RKO (cell line): ENCODE measurements at regions not wholly inside any gene's neighbourhood (a gene's known extent, or its start where the extent isn't known, plus 50 kb on each side); places are given as distances from the start of the nearest gene placed in this dataset.

ENCODE experiments used
- DNase-seq: peaks from one replicate; pipeline ENCODE4 v3.0.0-alpha.2; 2016; ENCODE audit warnings: low spot score

- peak; percentile 4 for DNase-seq
These were observed 55.4 kb downstream of the CCER1 start for GRCh38 chr12:90899456-90900182.

DNA sequence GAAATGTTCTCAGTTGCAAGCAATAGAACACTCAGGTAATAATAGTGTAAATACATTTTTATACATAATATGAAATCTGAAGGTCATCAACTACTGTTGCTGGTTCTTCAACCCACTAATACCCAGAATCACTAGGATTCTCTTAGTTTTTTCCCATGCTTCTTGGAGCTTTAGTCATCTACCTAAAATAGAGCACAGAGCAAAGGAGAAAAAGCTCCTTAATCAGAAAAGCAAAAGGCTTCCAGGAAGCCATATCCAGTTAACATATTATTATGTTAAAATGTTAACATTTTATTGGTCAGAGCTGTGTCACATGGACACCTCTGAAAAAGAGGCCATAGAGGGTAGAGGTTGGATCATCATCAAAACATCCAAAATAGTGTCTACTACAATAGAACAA, 57.0 kb downstream of the CCER1 start:
- no peak for DNase-seq

GRCh38 chr12:90897316-90897715, 57.7 kb downstream of the CCER1 start:
- DNase-seq, result no peak

GRCh38 chr12:90896821-90897220, 58.2 kb downstream of the CCER1 start:
- no peak for DNase-seq

DNA sequence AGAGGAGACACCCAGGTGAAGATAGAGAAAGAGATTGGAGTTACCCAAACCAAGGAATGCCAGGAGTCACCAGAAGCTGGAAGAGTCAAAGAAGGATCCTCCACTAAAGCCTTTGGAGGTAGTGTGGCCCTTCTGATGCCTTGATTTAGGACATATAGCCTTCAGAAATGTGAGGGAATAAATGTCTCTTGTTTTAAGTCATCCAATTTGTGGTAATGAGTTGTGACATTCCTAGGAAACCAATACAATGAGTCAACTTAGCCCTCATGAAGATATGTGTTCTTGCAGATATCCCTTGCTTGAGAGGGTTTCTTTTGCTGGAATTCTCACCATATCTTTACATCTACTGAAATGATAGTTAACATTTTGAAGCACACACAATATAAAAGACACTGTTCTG, 58.8 kb downstream of the CCER1 start:
- peak; percentile 57 for DNase-seq

- DNase-seq, result no peak
These were observed 66.7 kb downstream of the CCER1 start for GRCh38 chr12:90888316-90888715.

DNA sequence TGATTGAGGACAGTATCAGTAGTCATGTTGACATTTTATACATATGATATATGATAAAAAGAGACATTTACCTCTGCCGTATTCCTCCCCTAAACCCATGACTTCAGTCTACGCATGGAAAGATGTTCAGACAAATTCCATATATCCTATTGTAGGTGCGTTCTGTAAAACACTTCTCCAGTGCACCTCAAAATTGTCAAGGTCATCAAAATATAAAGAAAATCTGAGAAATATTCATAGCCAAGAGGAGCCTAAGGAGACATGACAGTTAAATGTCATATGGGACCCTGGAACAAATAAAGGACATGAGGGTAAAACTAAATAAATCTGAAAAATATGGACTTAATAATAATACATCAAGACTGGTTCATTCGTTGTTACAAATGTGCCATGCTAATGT, 71.5 kb downstream of the CCER1 start:
- DNase-seq, result no peak

DNA sequence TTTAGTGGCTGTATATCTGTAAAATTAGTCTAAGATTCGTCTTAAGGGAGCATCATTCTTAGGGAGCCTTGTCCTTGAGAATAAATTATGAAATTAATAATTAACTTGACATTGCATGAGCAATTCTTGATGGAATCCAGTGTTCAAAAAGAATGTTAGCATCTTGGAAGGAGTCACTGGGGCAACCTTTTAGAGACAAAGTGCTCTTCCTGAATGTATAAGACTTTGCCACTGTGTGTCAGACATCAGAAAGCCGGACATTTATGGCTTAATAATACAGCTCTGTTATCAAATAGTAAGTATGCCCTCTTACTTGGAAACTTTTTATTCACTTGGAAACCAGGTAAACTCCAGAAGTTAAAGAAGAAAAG, 83.3 kb downstream of the CCER1 start:
- DNase-seq, result no peak

DNA sequence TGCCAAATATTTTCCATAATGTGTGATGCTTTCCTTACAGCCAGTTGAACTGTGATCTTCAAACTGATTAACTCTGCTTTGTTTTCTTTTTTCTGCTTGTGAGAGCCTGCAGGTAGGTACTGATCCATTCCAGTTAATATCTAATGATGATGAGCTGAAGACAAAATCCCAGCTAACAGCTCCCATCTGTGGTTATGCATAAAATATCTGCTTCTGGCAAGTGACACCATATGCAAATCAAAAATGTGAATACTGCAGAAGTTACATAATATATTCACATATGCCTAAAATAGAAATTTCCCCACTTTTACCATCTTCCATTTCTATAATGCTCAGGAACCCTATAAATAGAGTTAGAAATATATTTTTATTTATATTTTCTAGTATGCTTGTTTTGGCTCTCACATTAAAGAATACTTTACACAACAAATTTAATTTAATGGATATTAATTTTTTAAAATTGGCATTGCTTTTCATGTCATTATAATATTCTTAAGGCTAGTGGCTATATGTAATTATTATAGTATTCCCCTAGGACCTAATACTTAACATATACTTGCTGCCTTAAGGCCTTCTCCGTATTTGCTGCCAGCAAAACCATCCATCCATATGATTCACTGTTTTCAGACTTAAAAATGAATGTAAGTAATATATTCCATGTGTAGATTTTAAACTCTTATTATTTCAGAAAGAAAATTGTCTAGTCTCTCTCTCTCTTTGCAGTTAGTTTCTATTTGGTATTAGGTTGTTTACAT, 83.8 kb downstream of the CCER1 start:
- no peak for DNase-seq

DNA sequence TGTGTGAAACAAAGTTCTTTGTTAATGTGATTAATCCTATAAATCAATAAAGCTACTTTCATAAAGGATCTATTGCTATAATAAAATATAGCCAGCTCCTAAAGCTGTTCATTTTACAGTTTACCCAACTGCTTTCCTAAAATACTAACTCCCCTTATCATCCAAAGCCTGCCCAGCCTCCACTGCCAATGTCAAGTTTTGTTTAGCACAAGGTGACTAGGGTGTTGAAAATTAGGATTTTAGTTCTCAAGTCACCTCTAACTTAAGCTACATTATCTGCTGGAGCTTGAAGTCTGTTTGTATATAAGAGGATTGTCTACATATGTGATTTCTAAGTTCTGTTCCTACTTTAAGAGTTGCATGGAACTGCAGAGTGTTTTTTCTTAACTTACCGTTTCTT, 86.3 kb downstream of the CCER1 start:
- DNase-seq, result no peak

GRCh38 chr12:90859591-90859990, 95.4 kb downstream of the CCER1 start:
- DNase-seq, result no peak

GRCh38 chr12:90858252-90858651, 96.7 kb downstream of the CCER1 start:
- DNase-seq, result no peak

GRCh38 chr12:90855534-90855933, 99.4 kb downstream of the CCER1 start:
- no peak for DNase-seq

DNA sequence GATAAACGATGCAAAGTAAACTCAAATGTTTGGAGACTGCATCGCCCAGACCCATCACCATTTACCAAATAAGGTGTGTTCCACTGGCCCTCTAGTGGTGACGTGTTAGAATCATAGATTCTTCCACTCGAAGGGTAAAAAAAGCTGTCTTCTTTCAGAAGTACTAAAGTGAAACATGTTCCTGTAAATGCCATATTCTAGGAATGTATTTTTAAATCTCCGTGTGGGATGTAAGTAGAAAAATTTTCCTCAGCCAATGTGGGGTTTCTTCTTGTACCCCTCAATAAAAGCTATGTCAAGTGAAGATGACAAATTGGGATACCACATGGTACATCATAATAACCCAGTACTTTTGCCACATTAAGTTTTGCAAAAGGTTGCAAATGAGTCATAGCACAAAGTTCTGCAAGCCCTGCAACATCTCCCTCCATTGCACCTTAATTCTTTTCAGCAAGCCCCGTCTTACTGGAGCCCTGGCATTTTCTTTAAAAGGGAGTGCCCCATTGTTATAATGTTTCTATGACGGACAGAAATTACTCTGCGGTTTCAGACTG, 100.8 kb downstream of the CCER1 start:
- peak; percentile 56 for DNase-seq

DNA sequence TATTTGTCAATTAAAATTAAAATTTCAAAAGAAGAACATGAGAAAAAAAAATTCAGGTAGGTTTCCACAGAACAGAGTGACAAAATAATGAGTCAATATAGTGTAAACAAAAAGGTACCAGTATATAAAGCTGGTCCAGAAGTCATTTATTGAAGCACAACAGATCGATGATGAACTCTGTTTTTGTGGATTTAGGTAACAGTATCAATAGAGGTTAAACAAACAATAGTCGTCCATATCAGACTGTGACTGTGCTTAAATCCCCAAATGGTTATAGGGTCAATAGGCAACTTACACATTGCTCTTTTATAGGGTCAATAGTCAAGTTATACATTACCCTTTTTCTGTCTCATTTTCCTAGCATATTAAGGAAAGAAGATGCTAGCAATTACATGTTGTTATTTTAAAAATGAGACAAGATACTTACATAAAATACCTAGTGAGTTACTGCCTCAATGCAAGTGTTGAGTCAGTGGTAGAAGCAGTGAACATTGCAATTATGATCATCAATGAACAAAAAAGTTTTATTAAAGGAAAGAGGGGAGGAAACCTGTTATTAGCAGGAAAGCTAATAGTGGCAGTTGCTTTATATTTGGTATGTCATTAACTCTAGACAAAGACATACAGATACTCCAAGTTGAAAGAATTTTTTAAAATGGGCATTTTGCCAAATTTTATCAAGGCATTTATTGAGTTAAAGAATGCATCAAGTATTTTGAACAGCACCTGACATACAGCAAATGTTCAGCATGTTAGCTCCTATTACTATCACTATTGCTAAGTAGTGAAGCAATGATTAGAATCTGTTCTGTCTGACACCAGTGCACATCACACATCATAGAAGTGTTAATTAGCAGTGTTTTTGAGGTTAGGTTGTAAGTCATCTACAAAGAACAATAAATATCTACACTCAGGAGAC, 102.9 kb downstream of the CCER1 start:
- no peak for DNase-seq

DNA sequence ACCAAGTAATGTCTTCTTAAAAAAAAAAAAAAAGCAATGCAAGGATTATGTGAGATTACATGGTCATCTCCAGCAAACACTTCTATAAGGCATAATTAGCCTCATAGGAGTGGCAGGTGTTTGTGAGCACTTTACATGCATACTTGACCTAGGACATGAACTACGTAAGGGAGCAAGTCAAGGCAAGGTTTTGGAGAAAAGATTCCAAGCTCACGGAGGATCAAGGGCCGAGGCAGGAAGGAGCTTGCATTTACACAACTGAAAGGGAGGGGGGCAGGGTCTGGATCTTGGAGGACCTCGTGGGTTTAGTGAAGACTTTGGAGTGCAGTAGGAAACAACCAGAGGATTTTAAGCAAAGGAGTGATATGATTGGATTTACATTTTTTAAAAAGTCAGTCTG, 112.5 kb downstream of the CCER1 start:
- no peak for DNase-seq

- DNase-seq, result no peak
These were observed 113.6 kb downstream of the CCER1 start for GRCh38 chr12:90841336-90841735.

DNA sequence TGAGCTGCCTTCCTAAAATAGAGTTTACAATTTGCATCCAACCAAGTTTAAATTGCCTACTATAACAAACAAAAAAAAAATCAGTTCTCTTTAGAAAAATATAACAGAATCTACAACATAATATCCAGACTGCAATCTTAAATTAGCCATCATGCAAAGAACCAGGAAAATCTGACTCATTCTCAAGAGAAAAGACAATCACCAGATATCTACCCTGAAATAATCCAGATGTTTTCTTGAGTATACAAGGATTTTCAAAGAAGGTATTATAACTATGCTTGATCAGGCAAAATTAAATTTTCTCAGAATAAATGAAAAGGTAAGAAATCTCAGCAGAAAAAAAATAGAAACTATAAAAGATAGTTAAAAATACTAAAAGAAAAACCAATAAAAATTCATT, 115.6 kb downstream of the CCER1 start:
- no peak for DNase-seq

DNA sequence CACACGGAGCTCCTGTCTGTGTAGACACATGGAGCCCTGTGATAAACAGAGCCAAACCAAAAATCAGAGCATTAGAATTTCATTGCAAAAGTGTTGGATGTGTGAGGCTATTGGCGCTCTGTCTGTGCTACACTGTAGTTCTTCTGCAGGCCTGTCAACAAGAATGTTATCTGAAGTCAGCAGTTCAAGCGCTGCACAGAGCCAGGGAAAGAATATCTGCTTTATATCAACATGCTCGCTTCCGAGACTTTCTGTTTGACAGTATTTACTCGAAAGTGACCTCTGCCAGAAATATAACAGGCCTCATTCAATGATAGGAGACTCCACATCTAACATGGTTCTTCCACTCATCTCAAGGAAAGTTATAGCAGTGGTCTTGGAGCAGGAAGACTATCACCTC, 118.3 kb downstream of the CCER1 start:
- no peak for DNase-seq

DNA sequence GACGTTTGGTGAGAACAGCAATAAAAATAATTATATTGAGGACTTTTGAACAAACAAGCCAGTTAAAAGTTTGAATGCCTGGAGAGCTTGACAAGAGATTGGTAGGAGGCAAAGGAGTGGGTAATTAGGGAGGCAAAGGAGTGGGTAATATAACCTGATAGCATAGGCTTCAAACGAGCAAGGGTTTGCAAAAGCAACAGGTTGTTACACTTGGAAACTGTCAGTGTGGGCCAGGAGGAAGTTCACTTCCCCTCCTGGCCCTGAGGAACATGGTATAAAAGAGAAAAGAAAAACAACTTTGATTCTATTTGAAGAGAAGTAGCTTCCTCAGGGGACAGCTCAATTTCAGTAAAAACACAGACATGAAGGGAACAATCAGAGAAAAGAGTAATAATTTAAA, 121.7 kb downstream of the CCER1 start:
- DNase-seq, result no peak

GRCh38 chr12:90832427-90832826, 122.5 kb downstream of the CCER1 start:
- DNase-seq, result no peak

- no peak for DNase-seq
These were observed 123.3 kb downstream of the CCER1 start for GRCh38 chr12:90831712-90832111.
